ENCODE measurements at regions not wholly inside any gene's neighbourhood (a gene's known extent, or its start where the extent isn't known, plus 50 kb on each side); places are given as distances from the start of the nearest gene placed in this dataset.
"Not testable (repeated sequence)": the region's sequence is repeated elsewhere in the genome, so short reads cannot be mapped to it uniquely, and the experiment has no call there.

GRCh38 chr14:34381304-34381703, 80.7 kb downstream of the SPTSSA start:
- DNase-seq (ENCODE audit: low read depth) = not testable (repeated sequence)

- no peak for DNase-seq (ENCODE audit: low read depth)
These were observed 81.6 kb downstream of the SPTSSA start for GRCh38 chr14:34380471-34380845.

GRCh38 chr14:34379816-34380470, 82.1 kb downstream of the SPTSSA start:
- no peak for DNase-seq (ENCODE audit: low read depth)

- DNase-seq (ENCODE audit: low read depth) = no peak
These were observed 85.3 kb downstream of the SPTSSA start for GRCh38 chr14:34376649-34377267.

- DNase-seq (ENCODE audit: low read depth) = no peak
These were observed 86.9 kb downstream of the SPTSSA start for GRCh38 chr14:34374998-34375740.

- no peak for DNase-seq (ENCODE audit: low read depth)
These were observed 88.8 kb downstream of the SPTSSA start for GRCh38 chr14:34373191-34373590.

GRCh38 chr14:34372786-34373185, 89.3 kb downstream of the SPTSSA start:
- no peak for DNase-seq (ENCODE audit: low read depth)

- no peak for DNase-seq (ENCODE audit: low read depth)
These were observed 92.4 kb downstream of the SPTSSA start for GRCh38 chr14:34369648-34370030.

- DNase-seq (ENCODE audit: low read depth) = no peak
These were observed 92.9 kb downstream of the SPTSSA start for GRCh38 chr14:34368971-34369647.

GRCh38 chr14:34368115-34368970, 93.7 kb downstream of the SPTSSA start:
- no peak for DNase-seq (ENCODE audit: low read depth)

GRCh38 chr14:34365309-34365915, 96.6 kb downstream of the SPTSSA start:
- DNase-seq (ENCODE audit: low read depth) = no peak

- DNase-seq (ENCODE audit: low read depth) = no peak
These were observed 97.8 kb downstream of the SPTSSA start for GRCh38 chr14:34364201-34364600.

GRCh38 chr14:34363733-34364134, 98.3 kb downstream of the SPTSSA start:
- no peak for DNase-seq (ENCODE audit: low read depth)

- no peak for DNase-seq (ENCODE audit: low read depth)
These were observed 99.3 kb downstream of the SPTSSA start for GRCh38 chr14:34362641-34363251.

- DNase-seq (ENCODE audit: low read depth) = no peak
These were observed 100.5 kb downstream of the SPTSSA start for GRCh38 chr14:34361504-34362011.

GRCh38 chr14:34359420-34360117, 102.5 kb downstream of the SPTSSA start:
- no peak for DNase-seq (ENCODE audit: low read depth)

- no peak for DNase-seq (ENCODE audit: low read depth)
These were observed 105.8 kb downstream of the SPTSSA start for GRCh38 chr14:34356264-34356654.

- DNase-seq (ENCODE audit: low read depth) = no peak
These were observed 106.3 kb downstream of the SPTSSA start for GRCh38 chr14:34355584-34356263.

GRCh38 chr14:34354556-34354955, 107.5 kb downstream of the SPTSSA start:
- DNase-seq (ENCODE audit: low read depth) = no peak

GRCh38 chr14:34350903-34351302, 111.1 kb downstream of the SPTSSA start:
- DNase-seq (ENCODE audit: low read depth) = no peak
